MCF 10A (cell line): ENCODE measurements at regions not wholly inside any gene's neighbourhood (a gene's known extent, or its start where the extent isn't known, plus 50 kb on each side); places are given as distances from the start of the nearest gene placed in this dataset.

Experiments
- BruUV-seq: library from RNA; stranded (reverse); fragments of 400-500 nt; replicated peaks from 2 replicates; lab custom pipeline; 2021; lab: Mats Ljungman, UMichigan
- CTCF ChIA-PET: fragments of 300-600 bp; sonication (Branson Sonifier 250); formaldehyde crosslinking; extraction: SDS; loops from one replicate; lab custom pipeline; 2021; ENCODE audit warnings: antibody characterized with exemption, inconsistent platforms; lab: Yijun Ruan, JAX
- POLR2A ChIA-PET: fragments of 300-600, 350-650 bp; sonication (Branson Sonifier 250); formaldehyde crosslinking; extraction: SDS; loops from one replicate; lab custom pipeline; 2020; ENCODE audit warnings: antibody characterized with exemption, inconsistent platforms; lab: Yijun Ruan, JAX
- DNase-seq: peaks from one replicate; pipeline ENCODE4 v3.0.0-alpha.2; 2018; ENCODE audit not compliant: unreplicated experiment
- H3K27ac Mint-ChIP-seq: one replicate; pipeline ENCODE4 v1.8.0; 2022; ENCODE audit warnings: mild to moderate bottlenecking, low read depth, mixed read lengths; ENCODE audit not compliant: unreplicated experiment
- H3K27me3 Mint-ChIP-seq: one replicate; pipeline ENCODE4 v1.8.0; 2022; ENCODE audit warnings: mixed read lengths; ENCODE audit not compliant: insufficient read depth, unreplicated experiment
- H3K36me3 Mint-ChIP-seq: one replicate; pipeline ENCODE4 v1.8.0; 2022; ENCODE audit warnings: mild to moderate bottlenecking, moderate library complexity, mixed read lengths; ENCODE audit not compliant: insufficient read depth, unreplicated experiment
- H3K4me1 Mint-ChIP-seq: one replicate; pipeline ENCODE4 v1.8.0; 2022; ENCODE audit warnings: mixed read lengths; ENCODE audit not compliant: insufficient read depth, unreplicated experiment
- H3K4me3 Mint-ChIP-seq: one replicate; pipeline ENCODE4 v1.8.0; 2022; ENCODE audit warnings: mild to moderate bottlenecking, moderate library complexity, mixed read lengths; ENCODE audit not compliant: unreplicated experiment
- H3K9me3 Mint-ChIP-seq: one replicate; pipeline ENCODE4 v1.8.0; 2022; ENCODE audit warnings: mixed read lengths; ENCODE audit not compliant: unreplicated experiment
- CTCF ChIP-seq: fragments of 200-600 bp; IDR thresholded peaks from one replicate; pipeline ENCODE4 v1.8.0; 2022; ENCODE audit warnings: antibody characterized with exemption, mild to moderate bottlenecking; ENCODE audit not compliant: unreplicated experiment
- intact Hi-C: fragments of 100-400 bp; cut with micrococcal nuclease; formaldehyde crosslinking; loops from 2 replicates; pipeline ENCODE4 v1.14.1; 2022

DNA sequence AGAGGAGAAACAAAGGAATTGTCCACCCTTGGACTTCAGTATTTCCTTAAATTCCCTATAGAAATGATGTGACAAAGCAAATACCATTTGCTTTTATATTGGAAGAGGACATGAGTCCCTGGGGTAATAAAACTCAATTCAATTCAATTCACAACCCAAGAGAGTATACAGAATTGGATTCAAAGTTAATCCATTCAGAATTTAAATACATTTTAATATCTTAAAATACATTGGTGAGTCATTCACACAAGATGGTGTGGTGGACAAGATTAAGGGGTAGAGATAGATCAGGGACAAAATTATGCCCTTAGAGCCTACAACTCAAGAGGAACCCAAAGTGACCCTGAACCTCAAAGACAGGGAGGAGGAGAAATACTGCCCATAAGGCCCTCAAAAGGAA, 495.0 kb upstream of the TMPO start:
- Mint-ChIP-seq H3K4me3 (no peak overlapping the region), H3K36me3 (no peaks in the 10 kb centered on the region), H3K27ac (no peak overlapping the region), H3K4me1 (peaks cover 12% of the 10 kb centered on the region), H3K9me3 (peaks cover 7% of the 10 kb centered on the region), H3K27me3 (no peaks in the 10 kb centered on the region)
- CTCF ChIA-PET, result no interaction called here
- intact Hi-C loops, result no loop called here
- POLR2A ChIA-PET, result no interaction called here
- TF ChIP-seq CTCF, result no peak
- no TSS peak for BruUV-seq
- no peak for DNase-seq

DNA sequence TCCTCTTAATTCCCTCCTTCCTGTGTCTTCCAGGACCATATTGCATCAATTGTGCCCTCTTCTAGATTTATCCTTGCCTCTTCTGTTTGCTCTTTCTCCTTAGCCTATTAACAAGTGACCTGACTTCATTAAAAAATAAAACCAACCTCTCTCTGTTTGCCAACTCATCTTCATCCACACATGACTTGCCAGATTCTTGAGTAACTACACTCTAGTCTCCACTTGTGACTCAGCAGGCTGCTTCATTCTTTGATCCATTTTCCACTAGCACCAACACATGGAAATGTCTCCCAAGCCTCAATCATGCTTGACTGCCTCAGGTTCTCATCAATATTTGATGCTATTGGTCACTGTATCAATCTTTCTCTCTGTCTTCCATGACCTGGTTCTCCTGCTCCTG, 492.4 kb upstream of the TMPO start:
- Mint-ChIP-seq H3K4me3 (no peak overlapping the region), H3K27me3 (no peaks in the 10 kb centered on the region), H3K36me3 (no peaks in the 10 kb centered on the region), H3K4me1 (peaks cover 12% of the 10 kb centered on the region), H3K27ac (no peak overlapping the region), H3K9me3 (peaks cover 7% of the 10 kb centered on the region)
- DNase-seq, result peak; percentile 55
- ChIA-PET POLR2A (no interaction called here), CTCF (interaction anchor here (0.6 kb wide), 1 partner anchor 740 kb away, joined by 3 read pairs; no protein-coding TSS in a partner anchor)
- BruUV-seq, result no TSS peak
- intact Hi-C loops, result no loop called here
- TF ChIP-seq CTCF, result no peak

DNA sequence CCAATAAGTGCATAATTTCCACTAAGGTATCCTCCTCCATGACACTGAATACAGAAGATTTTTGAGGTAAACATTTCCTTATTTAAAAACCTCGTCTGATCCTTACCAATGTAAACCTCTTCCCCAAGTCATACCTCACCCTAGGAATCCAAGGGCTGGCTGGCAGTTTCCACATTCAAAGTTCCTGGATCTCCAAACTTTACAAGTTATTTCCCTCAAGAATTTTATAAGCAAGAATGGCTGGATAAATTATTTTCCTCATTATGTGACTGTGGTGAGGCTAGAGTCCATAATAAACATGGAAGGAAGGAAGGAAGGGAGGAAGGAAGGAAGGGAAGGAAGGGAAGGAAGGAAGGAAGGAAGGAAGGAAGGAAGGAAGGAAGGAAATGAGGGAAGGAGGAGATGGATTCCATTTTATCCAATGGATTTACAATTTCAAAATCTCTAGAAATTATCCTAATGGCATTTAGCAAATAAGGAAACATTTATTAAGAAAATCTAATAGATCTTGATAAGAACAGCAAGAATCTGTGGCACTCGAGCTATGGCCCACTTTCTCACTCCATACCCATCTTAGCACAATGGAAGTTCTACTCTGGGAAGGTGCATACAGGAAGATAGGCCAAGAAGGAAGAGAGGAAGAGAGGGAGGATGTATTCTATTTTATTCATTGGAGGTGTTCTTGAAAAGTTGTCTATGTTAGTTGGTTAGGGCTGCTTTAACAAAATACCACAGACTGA, 477.8 kb upstream of the TMPO start:
- Mint-ChIP-seq H3K36me3 (no peaks in the 10 kb centered on the region), H3K4me3 (no peak overlapping the region), H3K9me3 (peaks cover 10% of the 10 kb centered on the region), H3K27ac (no peak overlapping the region), H3K27me3 (peaks cover 11% of the 10 kb centered on the region), H3K4me1 (no peaks in the 10 kb centered on the region)
- no TSS peak for BruUV-seq
- no peak for TF ChIP-seq CTCF
- POLR2A ChIA-PET, result no interaction called here
- no peak for DNase-seq
- intact Hi-C loops, result no loop called here
- CTCF ChIA-PET, result interaction anchor here (0.6 kb wide), 1 partner anchor 292 kb away, joined by 4 read pairs; no protein-coding TSS in a partner anchor

GRCh38 chr12:98042668-98043067, 472.7 kb upstream of the TMPO start:
- BruUV-seq, result no TSS peak
- no peak overlapping the region for H3K27ac Mint-ChIP-seq
- POLR2A ChIA-PET, result no interaction called here
- no peaks in the 10 kb centered on the region for H3K4me1 Mint-ChIP-seq
- TF ChIP-seq CTCF, result no peak
- no peak overlapping the region for H3K4me3 Mint-ChIP-seq
- no peaks in the 10 kb centered on the region for H3K36me3 Mint-ChIP-seq
- H3K9me3 Mint-ChIP-seq, result peaks cover 10% of the 10 kb centered on the region
- H3K27me3 Mint-ChIP-seq, result peaks cover 11% of the 10 kb centered on the region
- intact Hi-C loops, result no loop called here
- CTCF ChIA-PET, result no interaction called here
- DNase-seq, result no peak
